Right lobe of liver (tissue), 6 donors: ENCODE measurements at regions not wholly inside any gene's neighbourhood (a gene's known extent, or its start where the extent isn't known, plus 50 kb on each side); places are given as distances from the start of the nearest gene placed in this dataset.

ENCODE experiments used
- ATAC-seq, 4 donors: fragments of 200-7000 bp; cut with Tn5 transposase; one replicate each; pipeline ENCODE4 v1.9.1; 2020; ENCODE audit warnings: mild to moderate bottlenecking in 4 of 4, moderate library complexity in 4 of 4
- DNase-seq, 3 donors: peaks; one replicate each; pipeline ENCODE4 v3.0.0-alpha.2; 2020
- H3K27ac ChIP-seq, 3 donors: fragments of 200-600 bp; one replicate each; pipeline ENCODE4 v1.8.0; 2022
- H3K27me3 ChIP-seq, 2 donors: fragments of 200-600 bp; one replicate each; pipeline ENCODE4 v1.8.0; 2022
- H3K36me3 ChIP-seq, 4 donors: fragments of 200-600 bp; sonication (generic) in 1 of 4; one replicate each; pipeline versions ENCODE4 v1.5.1 to v1.8.0; 2017 to 2022; ENCODE audit warnings: control low read depth in 1 of 4
- H3K4me1 ChIP-seq, 4 donors: fragments of 200-600 bp; sonication (generic) in 1 of 4; one replicate each; pipeline versions ENCODE4 v1.5.1 to v1.8.0; 2017 to 2022; ENCODE audit warnings: control low read depth in 1 of 4
- H3K4me3 ChIP-seq, 3 donors: fragments of 200-600 bp; one replicate each; pipeline ENCODE4 v1.8.0; 2022
- H3K9me3 ChIP-seq, 4 donors: fragments of 200-600 bp; sonication (generic) in 1 of 4; one replicate each; pipeline versions ENCODE4 v1.5.1 to v1.8.0; 2017 to 2022; ENCODE audit warnings: control low read depth in 1 of 4
- POLR2A ChIP-seq: fragments of 450-650 bp; IDR thresholded peaks from one replicate; pipeline ENCODE4 v1.6.1; 2017; ENCODE audit warnings: antibody characterized with exemption, mild to moderate bottlenecking
- WGBS: methylation state at CpG from one replicate; pipeline ENCODE4 v1.1.6; 2018; ENCODE audit warnings: low coverage, low lambda C conversion rate; ENCODE audit not compliant: insufficient coverage; ENCODE audit errors: missing lambda C conversion rate; 5-methylcytosine and 5-hydroxymethylcytosine counted together
- intact Hi-C, 2 donors: fragments of 100-400 bp; cut with DNase I; formaldehyde crosslinking; loops; one replicate each; pipeline versions ENCODE4 v1.11.2 to v1.14.1; 2022
- TF ChIP-seq, protein P1 (sequence below), 4 donors: fragments of 200-600 bp in 3 of 4; fragments of 450-650 bp in 1 of 4; IDR thresholded peaks; one replicate each; pipeline versions ENCODE4 v1.5.1 to v1.8.0; 2016 to 2022; ENCODE audit warnings: antibody characterized with exemption in 4 of 4, mild to moderate bottlenecking in 2 of 4
- donor health status: DM: no; HTN: yes; CAD: no.
- donor health status: DM: no; HTN: no; CAD: no.
- donor health status: DM: no; HTN: no; CAD: no.
- donor health status: DM: no; HTN: yes; CAD: no.
- donor health status: DM: no; HTN: yes; CAD: no.

DNA sequence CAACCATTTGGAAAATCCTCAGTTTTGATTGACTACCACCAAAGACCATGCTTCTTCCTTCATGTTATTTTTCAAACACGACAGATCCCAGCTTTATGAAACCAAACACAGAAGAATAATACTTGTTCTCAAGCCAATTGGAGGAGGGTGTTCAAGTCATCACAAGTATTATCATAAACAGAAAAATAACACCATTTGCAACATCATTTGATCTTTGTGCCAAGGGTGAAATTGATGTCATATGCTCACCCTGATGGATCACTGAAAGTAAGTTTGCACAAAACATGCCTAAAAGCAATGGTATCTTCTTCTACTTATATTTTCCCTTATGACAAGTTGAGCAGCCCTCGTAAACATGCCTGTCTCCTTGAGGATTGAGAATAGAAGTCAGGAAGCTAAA is 448.0 kb upstream of the ZEB2 start:
- no peaks in the 10 kb centered on the region for H3K4me1 ChIP-seq
- no peaks in the 10 kb centered on the region for H3K36me3 ChIP-seq
- ATAC-seq: no peak
- 66% methylated on average over 2 of the region's 2 CpGs for WGBS
- H3K27me3 ChIP-seq: no peaks in the 10 kb centered on the region
- H3K27ac ChIP-seq: no peak overlapping the region
- DNase-seq: no peak
- intact Hi-C loops: no loop called here
- no peak overlapping the region for H3K4me3 ChIP-seq
- TF ChIP-seq POLR2A: no peak
- TF ChIP-seq, protein P1, sequence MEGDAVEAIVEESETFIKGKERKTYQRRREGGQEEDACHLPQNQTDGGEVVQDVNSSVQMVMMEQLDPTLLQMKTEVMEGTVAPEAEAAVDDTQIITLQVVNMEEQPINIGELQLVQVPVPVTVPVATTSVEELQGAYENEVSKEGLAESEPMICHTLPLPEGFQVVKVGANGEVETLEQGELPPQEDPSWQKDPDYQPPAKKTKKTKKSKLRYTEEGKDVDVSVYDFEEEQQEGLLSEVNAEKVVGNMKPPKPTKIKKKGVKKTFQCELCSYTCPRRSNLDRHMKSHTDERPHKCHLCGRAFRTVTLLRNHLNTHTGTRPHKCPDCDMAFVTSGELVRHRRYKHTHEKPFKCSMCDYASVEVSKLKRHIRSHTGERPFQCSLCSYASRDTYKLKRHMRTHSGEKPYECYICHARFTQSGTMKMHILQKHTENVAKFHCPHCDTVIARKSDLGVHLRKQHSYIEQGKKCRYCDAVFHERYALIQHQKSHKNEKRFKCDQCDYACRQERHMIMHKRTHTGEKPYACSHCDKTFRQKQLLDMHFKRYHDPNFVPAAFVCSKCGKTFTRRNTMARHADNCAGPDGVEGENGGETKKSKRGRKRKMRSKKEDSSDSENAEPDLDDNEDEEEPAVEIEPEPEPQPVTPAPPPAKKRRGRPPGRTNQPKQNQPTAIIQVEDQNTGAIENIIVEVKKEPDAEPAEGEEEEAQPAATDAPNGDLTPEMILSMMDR (IDR thresholded peaks at IDR 0.05): no peak
- no peaks in the 10 kb centered on the region for H3K9me3 ChIP-seq

DNA sequence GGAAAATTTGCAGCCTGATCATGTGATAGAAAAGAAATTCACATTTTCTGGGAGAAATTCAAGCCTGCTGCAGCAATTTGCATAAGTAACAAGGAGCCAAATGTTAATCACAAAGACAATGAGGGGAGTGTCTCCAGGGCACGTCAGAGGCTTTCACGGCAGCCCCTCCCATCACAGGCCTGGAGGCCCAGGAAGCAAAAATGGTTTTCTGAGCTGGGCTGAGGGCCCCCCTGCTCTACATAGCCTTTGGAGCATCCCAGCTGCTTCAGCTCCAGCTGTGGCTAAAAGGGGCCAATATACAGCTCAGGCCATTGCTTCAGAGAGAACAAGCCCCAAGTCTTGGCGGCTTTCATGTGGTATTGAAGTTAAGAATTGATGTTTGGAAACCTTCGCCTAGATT is 445.3 kb upstream of the ZEB2 start:
- no peaks in the 10 kb centered on the region for H3K27me3 ChIP-seq
- no peak overlapping the region for H3K4me3 ChIP-seq
- no peaks in the 10 kb centered on the region for H3K9me3 ChIP-seq
- TF ChIP-seq, protein P1 (IDR thresholded peaks at IDR 0.05): no peak
- no peak for TF ChIP-seq POLR2A
- no peak overlapping the region for H3K27ac ChIP-seq
- WGBS: 66% methylated on average over 3 of the region's 4 CpGs
- no peak for ATAC-seq
- no peaks in the 10 kb centered on the region for H3K4me1 ChIP-seq
- H3K36me3 ChIP-seq: no peaks in the 10 kb centered on the region
- DNase-seq: no peak
- intact Hi-C loops: no loop called here

GRCh38 chr2:144963031-144963430 is 443.1 kb upstream of the ZEB2 start:
- ATAC-seq (no peak), DNase-seq (no peak)
- Histone ChIP-seq H3K36me3 (no peaks in the 10 kb centered on the region), H3K4me3 (no peak overlapping the region), H3K9me3 (no peaks in the 10 kb centered on the region), H3K27me3 (no peaks in the 10 kb centered on the region), H3K4me1 (no peaks in the 10 kb centered on the region), H3K27ac (no peak overlapping the region)
- TF ChIP-seq, protein P1 (IDR thresholded peaks at IDR 0.05): no peak
- TF ChIP-seq POLR2A: no peak
- 71% methylated on average over 1 of the region's 2 CpGs for WGBS
- intact Hi-C loops: no loop called here

- Histone ChIP-seq H3K4me3 (no peak overlapping the region), H3K27ac (no peak overlapping the region), H3K4me1 (no peaks in the 10 kb centered on the region), H3K27me3 (no peaks in the 10 kb centered on the region), H3K36me3 (no peaks in the 10 kb centered on the region), H3K9me3 (no peaks in the 10 kb centered on the region)
- intact Hi-C loops: no loop called here
- ATAC-seq (no peak), DNase-seq (no peak)
- no peak for TF ChIP-seq POLR2A
- TF ChIP-seq, protein P1 (IDR thresholded peaks at IDR 0.05): no peak
- WGBS: 69% methylated on average over 2 of the region's 2 CpGs
Measured at GRCh38 chr2:144959416-144959815, 439.5 kb upstream of the ZEB2 start.

GRCh38 chr2:144950899-144951560 is 431.1 kb upstream of the ZEB2 start:
- Histone ChIP-seq H3K9me3 (no peaks in the 10 kb centered on the region), H3K36me3 (no peaks in the 10 kb centered on the region), H3K27ac (no peak overlapping the region), H3K27me3 (no peaks in the 10 kb centered on the region), H3K4me3 (no peak overlapping the region), H3K4me1 (no peaks in the 10 kb centered on the region)
- 78% methylated on average over 2 of the region's 3 CpGs for WGBS
- no peak for ATAC-seq
- DNase-seq: no peak
- intact Hi-C loops: no loop called here
- TF ChIP-seq, protein P1 (IDR thresholded peaks at IDR 0.05): no peak
- no peak for TF ChIP-seq POLR2A
